GM18519 (cell line): ENCODE measurements at regions not wholly inside any gene's neighbourhood (a gene's known extent, or its start where the extent isn't known, plus 50 kb on each side); places are given as distances from the start of the nearest gene placed in this dataset.

Experiments used
- ATAC-seq: cut with Tn5 transposase; IDR thresholded peaks from one replicate; pipeline ENCODE4 v1.9.1; 2021; ENCODE audit warnings: mild to moderate bottlenecking, moderate library complexity; ENCODE audit not compliant: unreplicated experiment, low FRiP score

DNA sequence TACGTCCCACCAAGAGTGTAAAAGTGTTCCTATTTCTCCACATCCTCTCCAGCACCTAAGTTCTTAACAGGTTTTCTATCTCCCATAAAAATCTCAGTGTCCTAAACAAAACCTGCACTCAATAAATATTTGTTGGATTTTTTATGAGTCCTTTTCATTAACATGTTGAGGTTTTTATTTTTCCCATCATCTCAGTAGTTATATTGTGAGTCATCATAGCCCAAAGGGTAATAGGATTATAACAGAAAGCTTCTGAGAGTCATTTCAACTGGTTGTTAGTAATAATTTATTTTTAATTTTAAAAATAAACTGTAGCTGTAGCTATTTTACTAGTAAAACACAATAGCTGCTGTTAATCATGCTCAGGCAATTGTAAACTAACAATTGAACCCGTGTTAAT, 331.6 kb upstream of the SLC30A5 start:
- no peak for ATAC-seq

DNA sequence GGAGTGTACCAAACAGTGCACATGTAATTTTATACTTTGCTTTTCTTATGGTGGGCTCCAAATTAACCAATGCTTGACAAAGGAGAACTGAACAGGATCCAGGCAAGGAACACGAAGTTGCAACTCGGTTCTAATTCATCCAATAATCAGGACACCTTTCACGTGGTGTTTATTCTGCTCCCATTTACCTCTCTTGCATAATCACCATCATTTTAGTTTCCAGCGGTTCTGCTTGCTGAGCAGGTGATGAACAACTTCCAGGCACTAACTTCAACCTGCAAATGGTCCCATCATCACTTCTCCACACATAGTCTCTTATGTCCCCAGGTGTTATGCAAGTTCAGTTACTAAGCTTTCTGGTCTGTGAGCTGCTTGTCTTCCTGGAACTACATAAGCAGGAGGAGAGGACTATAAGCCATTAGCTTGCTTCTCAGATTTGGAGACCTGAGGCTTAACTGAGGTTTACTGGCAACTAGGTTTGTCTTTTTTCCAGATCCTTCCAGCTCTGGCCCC, 326.8 kb upstream of the SLC30A5 start:
- no peak for ATAC-seq

- no peak for ATAC-seq
These were observed 323.3 kb upstream of the SLC30A5 start for GRCh38 chr5:68770551-68770950.

- no peak for ATAC-seq
These were observed 322.6 kb upstream of the SLC30A5 start for GRCh38 chr5:68771221-68771620.

DNA sequence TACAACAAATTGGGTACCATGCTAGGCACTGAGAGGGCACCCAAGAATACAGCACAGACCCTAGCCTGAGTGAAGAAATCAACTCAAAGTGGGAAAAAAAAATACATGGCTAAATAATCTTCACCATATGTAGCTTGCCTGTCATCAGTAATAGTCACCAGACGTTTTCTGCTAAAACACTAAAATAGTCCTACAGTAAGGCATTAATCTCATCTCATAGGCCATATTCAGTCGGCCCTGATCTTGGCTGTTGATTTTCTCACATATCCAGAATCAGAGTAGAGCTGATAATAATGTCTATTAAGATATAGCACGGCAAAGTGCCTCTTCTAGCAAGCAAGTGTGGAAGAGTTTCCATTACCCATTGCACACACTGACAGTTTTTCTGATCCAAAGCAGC, 322.1 kb upstream of the SLC30A5 start:
- no peak for ATAC-seq

GRCh38 chr5:68776381-68776780, 317.4 kb upstream of the SLC30A5 start:
- no peak for ATAC-seq

DNA sequence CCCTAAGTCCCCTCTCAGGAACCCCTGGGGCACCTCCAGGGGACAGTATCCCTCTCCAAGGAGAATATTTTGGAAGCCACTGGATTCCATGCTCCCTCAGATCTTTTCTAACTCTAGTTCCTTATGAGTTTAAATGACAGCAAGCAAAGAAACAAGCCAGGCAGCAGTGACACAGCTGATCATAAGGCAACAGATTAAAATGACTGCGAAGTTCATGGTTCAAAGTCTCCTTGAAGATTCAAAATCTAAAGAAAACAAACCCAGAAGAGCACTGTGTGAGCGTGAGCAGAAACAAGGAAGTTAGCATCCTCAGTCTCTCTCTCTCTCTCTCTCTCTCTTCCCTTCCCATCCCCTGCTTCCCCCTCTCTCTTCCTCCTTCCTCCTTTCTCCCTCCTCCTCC, 316.7 kb upstream of the SLC30A5 start:
- no peak for ATAC-seq

DNA sequence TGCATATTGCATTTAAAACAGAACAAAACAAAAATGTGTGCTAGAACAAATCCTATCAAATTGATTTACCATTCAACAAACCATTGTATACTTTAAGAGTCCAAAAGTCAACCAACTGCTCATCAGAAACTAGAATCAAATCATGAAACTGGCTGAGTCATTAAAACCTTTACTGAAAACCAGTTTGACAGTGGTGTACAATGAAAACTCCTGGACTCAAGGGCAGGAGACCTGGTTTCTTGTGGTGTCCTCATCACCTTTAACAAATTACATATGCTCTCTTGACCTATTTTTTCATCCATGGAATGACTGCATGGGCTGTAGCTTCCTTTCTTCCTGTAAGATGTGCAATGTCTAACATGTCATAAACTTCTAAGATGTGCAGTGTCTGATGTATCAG, 315.3 kb upstream of the SLC30A5 start:
- ATAC-seq = no peak

DNA sequence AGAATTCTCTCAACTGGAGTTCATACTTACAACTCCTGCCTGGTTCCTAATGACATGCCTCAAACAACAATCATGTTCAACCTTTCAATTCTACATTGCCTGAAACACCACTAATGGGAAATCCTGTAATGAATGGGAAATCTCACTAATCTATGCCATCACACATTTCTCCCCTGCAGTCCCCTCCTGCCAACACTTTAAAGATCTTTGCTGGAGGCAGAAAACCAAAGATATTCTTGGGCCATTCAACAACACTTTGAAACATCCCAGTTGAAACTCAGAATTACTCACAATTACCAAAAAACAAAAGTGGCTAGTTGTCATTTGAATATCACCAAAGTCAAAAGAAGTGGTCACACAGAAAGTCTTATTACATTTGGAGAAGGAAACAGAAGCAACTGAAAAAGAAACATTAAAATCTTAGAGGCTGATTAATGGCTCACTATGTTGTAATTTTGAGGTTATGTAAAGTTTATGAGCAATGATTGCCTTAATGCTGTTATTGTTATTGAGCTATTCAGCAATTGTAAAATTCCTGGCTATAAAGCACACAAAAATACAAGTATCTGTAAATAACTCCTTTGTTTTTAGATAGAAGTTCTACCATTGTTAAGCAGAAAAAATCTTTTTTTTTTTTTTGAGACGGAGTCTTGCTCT, 313.4 kb upstream of the SLC30A5 start:
- no peak for ATAC-seq

DNA sequence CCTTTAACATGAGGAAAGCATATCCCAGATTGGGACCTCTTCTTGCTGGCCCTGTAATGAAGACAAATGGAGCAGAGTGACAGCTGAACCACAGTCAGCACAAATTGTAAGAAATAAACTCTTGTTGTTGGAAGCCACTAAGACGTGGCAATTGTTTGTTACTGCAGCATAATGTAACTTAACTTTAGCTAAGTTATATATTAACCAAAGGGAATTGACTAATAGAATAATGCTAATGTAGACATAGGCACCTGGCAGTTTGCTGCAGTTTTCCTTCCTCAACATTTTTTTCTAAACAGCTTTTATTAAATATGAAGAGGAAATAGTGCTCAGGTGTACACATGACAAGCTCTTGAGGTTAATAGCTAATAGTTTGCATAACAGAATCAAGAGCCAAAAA, 300.7 kb upstream of the SLC30A5 start:
- ATAC-seq = no peak

DNA sequence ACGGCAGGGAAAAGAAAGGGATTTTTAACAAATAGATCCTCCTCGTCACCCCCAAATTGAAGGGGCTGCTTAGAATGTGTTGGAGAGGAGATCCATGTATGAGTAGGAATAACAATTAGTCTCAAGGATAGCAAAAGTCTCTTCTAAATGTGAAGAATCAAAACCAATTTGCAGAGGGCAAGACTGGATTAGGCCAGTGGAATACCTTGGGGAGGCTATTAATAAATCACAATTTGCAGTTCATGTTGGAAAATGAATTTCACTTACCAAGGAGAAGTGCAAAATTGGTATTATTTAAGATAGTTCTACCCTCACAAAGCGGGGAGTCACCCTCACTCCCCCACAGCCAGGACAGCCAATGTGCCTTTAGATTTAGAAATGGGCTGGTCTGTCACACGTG, 299.8 kb upstream of the SLC30A5 start:
- ATAC-seq = no peak

GRCh38 chr5:68795190-68795589, 298.6 kb upstream of the SLC30A5 start:
- no peak for ATAC-seq

GRCh38 chr5:68798877-68799843, 294.7 kb upstream of the SLC30A5 start:
- ATAC-seq = no peak

- no peak for ATAC-seq
These were observed 291.4 kb upstream of the SLC30A5 start for GRCh38 chr5:68802430-68802829.

DNA sequence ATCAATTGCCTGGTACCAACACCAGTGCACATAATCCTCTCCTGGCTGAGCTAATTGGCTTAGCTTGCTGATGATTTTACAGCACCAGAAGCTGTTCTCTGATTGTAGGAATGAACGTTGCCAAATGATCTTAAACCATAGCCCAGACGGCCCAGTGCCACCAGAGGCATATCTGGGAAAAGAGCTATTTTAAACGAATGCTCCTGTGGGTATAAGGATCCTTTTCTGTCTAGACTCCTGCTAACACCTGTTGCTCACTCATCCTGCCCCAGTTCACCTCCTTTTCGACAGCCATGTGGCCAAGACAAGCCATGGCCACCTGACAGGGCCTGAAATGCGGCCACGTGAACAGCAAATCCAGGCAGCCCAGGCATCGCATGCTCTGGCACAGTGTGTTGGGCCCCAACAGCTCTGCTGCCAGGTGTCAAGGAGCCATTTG, 289.9 kb upstream of the SLC30A5 start:
- ATAC-seq = no peak

GRCh38 chr5:68804343-68804742, 289.5 kb upstream of the SLC30A5 start:
- no peak for ATAC-seq

DNA sequence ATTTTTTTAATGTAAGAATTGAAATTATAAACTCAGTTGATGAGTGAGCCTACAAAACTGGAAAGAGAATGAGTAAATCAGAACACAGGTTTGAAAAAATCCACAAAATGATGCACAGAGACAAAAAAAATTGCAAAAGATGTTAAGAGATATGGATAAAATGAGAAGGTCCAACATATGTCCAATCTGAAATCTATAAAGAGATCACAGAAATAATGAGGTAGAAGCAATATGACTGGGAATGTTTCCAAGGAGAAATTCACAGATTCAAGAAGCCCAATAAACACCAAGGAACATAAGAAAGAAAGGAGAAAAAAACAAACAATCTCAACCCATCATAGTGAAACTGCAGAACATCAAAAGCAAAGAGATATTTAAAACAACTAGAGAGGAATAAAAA, 288.4 kb upstream of the SLC30A5 start:
- no peak for ATAC-seq

DNA sequence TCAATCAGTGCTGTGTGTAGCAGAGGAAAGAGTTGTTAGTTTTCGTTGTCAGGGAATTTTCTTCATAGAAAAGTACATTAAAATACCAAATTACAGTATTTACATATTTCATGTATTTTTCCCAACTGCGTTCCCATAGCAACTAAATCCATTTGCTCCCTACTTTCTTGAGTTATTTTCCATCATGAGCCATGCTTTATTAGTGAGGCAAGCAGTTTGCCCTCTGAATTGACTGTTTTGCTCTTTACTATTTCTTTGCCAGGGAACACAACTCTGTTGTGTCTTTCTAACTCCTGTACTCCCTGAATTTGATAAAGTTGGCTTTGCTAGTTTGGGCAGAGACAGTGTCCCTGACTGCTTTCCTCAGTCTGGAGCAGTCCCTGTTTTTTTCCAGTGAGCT, 276.2 kb upstream of the SLC30A5 start:
- ATAC-seq = no peak

DNA sequence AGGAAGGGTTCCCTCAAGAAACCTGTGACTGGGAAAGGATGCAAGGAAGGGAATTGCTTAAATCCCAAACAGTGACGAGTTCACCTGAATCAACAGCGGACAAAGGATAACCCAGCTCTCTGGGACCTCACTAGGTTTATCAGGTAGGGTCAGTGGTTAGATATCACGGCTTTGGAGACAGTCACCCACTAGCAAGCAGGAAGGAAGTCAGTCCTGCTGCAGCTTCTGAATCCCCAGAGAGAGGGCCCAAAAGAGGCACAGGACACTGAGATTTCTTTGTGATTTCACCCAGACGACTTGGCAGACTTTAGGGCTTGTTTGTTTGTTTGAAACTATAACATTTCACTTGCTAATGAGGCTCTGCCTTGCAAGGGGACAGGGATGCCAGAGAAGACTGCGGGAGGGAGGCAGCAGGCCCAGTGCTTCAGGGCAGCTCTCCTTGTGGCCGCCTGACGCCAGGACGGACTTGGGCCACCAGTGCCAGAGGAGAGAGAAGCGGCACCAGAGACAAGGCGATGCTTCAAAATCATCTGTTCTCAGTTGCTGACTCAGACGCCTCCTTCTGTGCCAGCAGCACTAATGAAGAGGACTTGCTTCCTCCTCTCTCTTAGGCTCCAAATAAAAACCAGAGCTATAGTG, 275.6 kb upstream of the SLC30A5 start:
- ATAC-seq = no peak

GRCh38 chr5:68818870-68819269, 274.9 kb upstream of the SLC30A5 start:
- ATAC-seq = no peak

- ATAC-seq = no peak
These were observed 272.8 kb upstream of the SLC30A5 start for GRCh38 chr5:68821056-68821455.
